GM18907 (cell line): ENCODE measurements at regions not wholly inside any gene's neighbourhood (a gene's known extent, or its start where the extent isn't known, plus 50 kb on each side); places are given as distances from the start of the nearest gene placed in this dataset.

Experiments used
- ATAC-seq: cut with Tn5 transposase; IDR thresholded peaks from one replicate; pipeline ENCODE4 v1.9.1; 2021; ENCODE audit warnings: mild to moderate bottlenecking, moderate library complexity; ENCODE audit not compliant: unreplicated experiment

DNA sequence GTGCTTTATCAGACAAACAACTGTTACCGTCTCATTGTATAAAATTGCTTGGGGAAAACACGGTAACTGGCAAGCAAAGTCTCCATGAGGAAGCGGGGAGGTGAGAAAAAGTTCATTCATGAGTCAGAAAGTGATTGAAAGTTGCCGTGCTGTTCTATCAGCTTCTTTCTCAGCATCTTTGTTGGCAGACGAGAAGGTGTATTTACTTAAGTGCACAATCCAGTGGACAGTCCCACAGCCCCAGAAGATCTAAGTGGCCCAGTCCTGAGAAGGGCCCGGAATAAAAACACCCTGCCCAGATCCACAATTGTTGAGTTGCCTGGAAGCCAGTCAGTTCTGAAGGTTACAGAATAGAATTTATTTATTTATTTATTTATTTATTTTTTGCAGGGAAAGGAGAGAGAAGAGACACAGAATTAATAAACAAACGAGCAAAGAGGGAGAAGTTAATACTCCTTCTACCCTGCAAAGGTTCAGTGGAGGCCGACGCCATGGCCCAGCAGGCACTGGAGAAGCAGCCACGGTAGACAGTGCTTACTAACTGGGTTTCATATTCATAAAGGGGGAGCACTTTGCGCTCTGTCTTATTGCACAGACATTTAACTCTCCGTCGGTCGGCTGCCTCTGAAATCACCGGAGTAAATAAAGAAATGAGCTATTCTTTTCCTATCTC is 676.0 kb upstream of the SALL3 start:
- ATAC-seq, result no peak

- no peak for ATAC-seq
Observed at GRCh38 chr18:78304192-78305164, 675.1 kb upstream of the SALL3 start.

GRCh38 chr18:78305789-78306188 is 673.8 kb upstream of the SALL3 start:
- no peak for ATAC-seq

DNA sequence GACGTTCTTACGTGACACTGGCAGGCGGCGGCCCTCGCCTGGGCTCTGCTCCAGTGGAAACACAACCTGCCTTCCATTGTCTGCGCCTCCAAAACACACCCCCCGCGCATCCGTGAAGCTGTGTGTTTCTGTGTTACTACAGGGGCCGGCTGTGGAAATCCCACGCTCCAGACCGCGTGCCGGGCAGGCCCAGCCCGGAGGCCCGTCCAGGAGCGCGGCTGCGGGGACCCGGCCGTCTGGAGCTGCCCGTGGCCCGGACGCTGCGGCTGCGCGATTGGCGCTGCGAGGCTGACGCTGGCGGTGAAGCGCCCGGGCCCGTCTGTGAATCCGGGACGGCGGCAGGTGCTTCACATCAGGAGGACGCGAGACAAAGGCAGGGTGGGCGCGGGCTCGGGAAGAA is 670.3 kb upstream of the SALL3 start:
- ATAC-seq, result no peak

GRCh38 chr18:78309924-78310323 is 669.7 kb upstream of the SALL3 start:
- ATAC-seq, result no peak

- no peak for ATAC-seq
Observed at GRCh38 chr18:78319264-78319663, 660.4 kb upstream of the SALL3 start.

DNA sequence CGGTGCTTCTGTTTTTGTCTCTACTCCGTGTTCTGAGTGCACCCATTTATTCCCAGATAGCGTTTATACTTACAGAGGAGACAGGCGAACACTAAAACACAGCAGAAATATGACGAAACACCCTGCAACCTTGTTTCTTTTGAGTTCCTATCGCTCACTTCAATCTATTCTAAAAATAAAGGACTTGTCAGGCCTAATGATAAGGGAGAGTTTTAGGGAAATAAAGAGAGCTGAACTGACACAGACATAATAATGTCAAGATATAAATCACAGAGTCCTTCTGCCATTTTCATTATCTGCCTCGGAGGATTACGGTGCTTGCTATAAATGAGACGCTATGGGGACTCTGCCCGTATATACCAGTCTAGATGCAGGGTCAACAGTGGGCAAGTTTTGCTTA is 659.7 kb upstream of the SALL3 start:
- ATAC-seq, result no peak

DNA sequence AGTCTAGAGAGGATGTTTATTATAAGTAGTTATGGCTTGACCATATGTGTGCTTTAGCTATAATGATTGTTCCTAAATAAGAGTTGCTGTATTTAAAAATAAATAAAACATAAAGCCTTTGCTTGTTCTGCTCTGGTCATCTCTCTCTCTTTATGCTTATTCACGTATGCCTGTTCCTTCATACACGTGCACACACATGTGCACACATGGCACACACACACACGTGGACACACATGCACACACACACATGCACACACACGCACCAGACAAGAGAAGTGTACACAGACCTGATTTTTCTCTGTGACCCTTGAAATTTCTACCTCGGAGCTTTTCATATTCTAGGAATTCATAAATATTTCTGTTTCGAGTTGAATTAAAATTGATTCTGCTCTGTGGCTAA is 658.2 kb upstream of the SALL3 start:
- no peak for ATAC-seq

- ATAC-seq, result no peak
Observed at GRCh38 chr18:78323453-78324197, 656.0 kb upstream of the SALL3 start.

GRCh38 chr18:78327643-78328042 is 652.0 kb upstream of the SALL3 start:
- no peak for ATAC-seq

- no peak for ATAC-seq
Observed at GRCh38 chr18:78330766-78331165, 648.9 kb upstream of the SALL3 start.

DNA sequence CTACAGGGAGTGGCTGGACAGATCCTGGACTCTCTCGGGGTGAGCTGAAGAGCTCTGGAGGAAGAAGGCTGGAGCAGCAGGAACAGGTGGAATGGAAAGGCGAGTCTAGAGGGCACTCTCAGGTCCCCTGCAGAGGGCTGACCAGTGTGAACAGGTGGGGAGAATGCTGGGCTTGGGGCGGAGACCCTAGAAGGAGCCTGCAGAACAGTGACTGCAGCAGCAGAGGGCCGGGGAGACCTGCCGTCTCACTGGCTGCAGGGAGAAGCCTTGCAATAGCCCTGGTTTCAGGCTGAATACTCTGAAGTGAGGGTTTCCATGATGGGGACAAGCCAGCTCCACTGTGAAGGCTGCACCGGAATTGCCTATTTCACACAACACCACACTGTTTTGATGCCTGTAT is 626.7 kb upstream of the SALL3 start:
- no peak for ATAC-seq

DNA sequence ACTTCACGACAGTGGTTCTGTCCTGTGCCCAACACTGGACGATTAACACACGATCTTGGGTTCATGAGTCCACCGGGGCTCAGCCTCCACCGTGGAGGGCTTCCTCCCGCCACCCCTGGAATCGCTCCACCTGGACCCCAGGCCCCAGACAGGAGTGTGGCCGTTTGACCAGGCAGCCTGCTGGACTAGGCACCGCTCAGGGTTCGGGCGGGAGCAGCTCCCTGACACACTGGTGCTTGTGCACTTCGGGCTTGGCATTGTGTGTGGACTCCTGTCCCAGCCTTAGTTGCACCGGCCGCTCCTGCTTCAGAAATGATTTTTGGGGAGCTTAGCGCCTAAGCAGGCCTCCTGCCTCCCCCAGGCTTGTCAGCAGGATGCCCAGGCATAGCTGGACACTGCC is 617.4 kb upstream of the SALL3 start:
- no peak for ATAC-seq

DNA sequence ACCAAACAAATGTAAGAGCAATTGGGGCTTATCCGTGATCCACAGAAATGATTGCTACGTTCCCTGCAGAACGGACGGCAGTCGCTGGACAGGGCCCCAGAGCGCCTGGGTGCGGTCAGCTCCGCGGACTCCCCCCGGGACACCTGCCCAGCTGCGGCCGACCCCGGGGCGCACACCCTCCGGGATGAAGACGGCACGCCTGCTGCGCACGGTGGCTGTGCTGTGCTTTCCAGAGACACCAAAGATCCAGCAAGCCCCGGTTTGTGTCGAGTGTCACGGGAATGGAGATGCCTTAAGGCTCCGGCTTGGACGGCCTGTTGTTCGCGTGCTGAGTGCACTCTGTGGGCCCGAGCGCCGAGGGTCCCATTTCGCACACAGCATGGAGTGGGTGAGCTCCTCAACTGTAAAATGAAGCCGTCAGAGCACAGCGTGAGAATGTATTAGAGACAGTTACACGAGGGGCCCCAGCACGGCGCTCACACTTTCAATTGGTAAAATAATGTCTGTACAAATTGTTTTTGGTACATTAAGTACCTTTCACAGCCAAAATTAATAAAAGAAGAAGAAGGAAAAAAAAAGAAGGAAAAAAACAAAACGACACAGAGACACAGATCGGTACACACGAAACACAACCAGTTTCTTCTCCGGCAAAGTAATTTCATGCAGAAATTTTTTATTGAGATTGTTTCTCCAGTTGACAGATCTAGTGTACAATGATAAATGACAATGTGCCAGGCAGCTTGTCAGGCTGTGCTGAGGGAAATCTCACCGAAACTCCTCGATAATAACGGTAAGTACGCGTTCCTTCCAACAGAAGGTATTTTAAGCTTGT is 615.8 kb upstream of the SALL3 start:
- ATAC-seq, result no peak

GRCh38 chr18:78364388-78364960 is 615.1 kb upstream of the SALL3 start:
- no peak for ATAC-seq

DNA sequence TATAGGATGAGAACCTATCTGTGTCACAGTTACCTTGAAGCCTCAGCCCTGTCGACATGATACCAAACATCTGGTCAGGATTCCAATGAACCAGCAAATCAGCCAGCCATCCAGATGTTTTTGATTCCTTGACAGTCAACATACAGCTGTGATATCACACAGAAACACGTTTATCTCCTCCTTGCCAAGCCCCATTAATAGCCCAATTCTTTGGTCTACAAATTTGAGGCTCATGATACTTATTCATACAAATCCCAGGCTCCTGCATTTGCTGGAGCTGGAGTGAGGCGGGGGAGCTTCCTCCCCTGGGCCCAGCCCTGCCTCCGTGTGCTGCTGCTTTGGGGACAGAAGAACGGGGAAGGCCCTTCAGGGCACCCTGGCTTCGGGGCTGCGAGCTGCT is 611.6 kb upstream of the SALL3 start:
- no peak for ATAC-seq

- no peak for ATAC-seq
Observed at GRCh38 chr18:78368726-78369125, 610.9 kb upstream of the SALL3 start.

DNA sequence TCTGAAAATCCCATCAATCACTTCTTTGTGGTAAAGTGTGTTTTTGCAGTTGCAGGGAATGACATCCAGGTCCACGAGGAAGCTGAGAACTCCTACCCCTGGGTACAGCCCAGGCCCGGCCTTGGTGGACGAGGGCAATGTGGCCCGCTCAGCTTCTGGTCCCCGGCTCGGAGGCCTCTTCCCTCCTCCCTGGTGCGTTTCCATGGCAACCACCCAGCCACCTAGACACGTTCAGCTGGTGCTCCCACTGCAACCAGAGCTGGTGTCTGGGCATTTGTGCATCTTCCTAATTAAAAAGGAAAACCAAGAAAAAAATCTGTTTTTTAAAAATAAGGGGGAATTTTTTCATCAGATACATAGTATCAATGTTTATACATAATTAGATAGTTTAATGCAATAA is 603.6 kb upstream of the SALL3 start:
- no peak for ATAC-seq

DNA sequence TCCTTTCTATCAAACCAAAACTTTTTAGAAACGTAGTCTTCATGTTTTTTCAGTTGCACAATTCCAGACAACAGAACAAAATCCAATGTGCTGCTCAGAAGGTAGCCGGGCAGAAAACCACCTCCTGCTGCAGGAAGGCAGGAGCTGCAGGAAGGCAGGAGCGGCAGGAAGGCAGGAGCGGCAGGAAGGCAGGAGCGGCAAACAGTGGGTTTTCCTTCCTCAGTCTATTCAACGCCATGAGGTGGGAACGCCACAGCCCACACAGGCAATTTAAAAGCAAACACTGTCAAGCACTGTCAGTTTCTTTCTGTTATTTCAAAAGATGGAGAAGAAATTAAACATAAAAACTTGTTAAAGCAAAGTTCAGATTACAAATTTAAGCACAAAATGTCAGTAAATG is 601.2 kb upstream of the SALL3 start:
- ATAC-seq, result no peak

DNA sequence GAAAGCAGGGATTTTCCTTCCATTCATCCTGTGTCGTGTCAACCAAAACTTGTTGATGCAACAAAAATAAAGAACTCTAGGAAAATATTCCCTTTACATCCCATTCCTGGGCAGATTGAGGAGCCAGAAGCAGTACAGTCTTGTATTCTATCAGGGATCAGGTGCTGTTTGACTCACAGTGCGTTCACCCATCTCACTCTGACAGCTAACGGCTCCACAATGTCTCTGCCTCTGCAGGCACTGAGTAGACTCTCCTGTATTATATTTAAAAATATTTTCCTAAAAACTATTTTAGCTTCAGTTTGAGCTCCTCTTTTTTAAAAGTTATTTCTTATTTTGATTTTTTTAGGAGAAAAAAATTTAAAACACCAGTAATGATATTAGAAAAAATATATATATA is 600.6 kb upstream of the SALL3 start:
- no peak for ATAC-seq
